ENCODE measurements at regions not wholly inside any gene's neighbourhood (a gene's known extent, or its start where the extent isn't known, plus 50 kb on each side); places are given as distances from the start of the nearest gene placed in this dataset.
"Not testable (repeated sequence)": the region's sequence is repeated elsewhere in the genome, so short reads cannot be mapped to it uniquely, and the experiment has no call there.

GRCh38 chr12:126451809-126452208 is 1386.6 kb downstream of the AACS start:
- DNase-seq (ENCODE audit: low read depth) = no peak

DNA sequence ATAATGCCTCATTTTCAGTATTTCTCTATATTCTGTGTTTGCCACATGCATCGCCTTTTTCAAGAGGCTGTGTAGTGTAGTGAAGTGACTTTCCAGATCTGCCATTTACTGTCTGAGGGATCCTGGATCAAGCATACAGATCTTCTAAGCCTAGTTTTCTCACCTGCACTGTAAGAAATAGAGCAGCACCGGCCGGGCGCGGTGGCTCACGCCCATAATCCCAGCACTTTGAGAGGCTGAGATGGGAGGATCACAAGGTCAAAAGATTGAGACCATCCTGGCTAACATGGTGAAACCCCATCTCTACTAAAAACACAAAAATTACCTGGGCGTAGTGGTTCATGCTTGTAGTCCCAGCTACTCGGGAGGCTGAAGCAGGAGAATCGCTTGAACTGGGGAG is 1387.5 kb downstream of the AACS start:
- not testable (repeated sequence) for DNase-seq (ENCODE audit: low read depth)

DNA sequence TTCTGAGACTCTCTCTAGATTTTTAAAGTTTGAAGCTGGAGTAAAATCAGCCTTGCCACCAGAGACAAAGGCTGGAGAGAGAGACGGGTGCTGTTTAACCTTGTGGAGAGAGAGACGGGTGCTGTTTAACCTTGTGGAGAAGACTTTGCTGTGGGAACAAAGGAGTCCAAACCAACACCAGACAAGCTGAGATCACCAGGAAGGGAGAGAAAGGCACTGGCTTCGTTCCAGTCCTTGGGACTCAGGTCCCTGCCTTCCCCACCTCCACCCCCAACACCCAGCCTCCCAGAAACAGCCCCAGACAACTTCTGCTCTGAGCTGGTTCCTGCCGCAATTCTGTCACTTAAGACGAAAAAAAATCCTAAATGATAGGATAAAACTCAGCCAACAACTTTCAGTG is 1389.3 kb downstream of the AACS start:
- no peak for DNase-seq (ENCODE audit: low read depth)

DNA sequence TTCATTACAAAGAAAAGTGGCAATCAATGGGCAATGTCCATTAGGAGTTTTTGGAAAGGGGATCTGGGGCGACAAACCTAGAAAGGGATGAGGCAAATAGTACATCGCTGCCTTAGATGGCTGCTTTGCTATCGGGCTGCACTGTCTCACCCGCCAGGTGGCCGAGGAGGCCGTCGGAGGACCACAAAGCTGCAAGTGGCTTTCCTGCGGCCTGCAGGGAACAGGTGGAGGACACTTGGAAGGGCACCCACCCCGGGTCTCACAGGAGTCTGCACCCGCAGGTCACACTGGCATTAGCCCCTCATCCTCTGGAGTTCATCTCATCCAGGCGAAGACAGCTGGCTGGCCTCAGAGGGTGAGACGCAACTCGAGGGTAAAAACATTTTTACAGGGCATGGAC is 1392.5 kb downstream of the AACS start:
- DNase-seq (ENCODE audit: low read depth) = no peak

- no peak for DNase-seq (ENCODE audit: low read depth)
These were observed 1398.9 kb downstream of the AACS start for GRCh38 chr12:126464153-126464552.

- DNase-seq (ENCODE audit: low read depth) = no peak
These were observed 1404.0 kb downstream of the AACS start for GRCh38 chr12:126469211-126469610.

DNA sequence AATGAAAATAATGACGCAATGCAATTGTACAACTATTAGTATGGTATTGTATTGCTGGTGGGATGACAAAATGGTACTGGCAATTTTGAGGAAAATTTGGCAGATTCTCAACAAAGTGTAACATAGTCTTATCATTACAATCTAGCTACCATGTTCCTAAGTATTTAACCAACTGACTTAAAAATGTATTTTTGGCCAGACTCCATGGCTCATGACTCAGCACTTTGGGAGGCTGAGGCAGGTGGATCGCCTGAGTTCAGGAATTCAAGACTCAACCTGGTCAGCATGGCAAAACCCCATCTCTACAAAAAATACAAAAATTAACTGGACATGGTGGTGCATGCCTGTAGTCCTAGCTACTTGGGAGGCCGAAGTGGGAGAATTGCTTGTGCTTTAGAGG is 1409.5 kb downstream of the AACS start:
- no peak for DNase-seq (ENCODE audit: low read depth)

DNA sequence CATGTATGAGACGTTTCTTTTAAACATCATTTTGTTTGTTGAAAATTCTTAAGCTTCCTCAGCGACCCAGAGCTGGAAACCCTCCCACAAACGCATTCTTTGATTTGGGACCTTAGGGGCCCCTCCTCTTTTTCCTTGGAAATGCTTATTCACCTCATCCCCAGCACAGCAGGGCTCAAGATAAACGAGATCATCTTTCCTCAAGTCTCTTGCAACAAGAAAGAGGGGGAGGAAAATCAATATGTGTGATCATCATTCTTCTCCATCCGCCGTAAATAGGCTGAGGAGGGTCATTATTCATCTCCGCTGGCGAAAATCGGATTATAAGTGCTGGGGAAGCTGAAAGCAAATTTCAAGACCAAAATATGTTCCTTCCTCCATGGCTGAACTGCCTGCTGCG is 1415.2 kb downstream of the AACS start:
- no peak for DNase-seq (ENCODE audit: low read depth)

- DNase-seq (ENCODE audit: low read depth) = no peak
These were observed 1416.5 kb downstream of the AACS start for GRCh38 chr12:126481688-126482087.

- no peak for DNase-seq (ENCODE audit: low read depth)
These were observed 1417.1 kb downstream of the AACS start for GRCh38 chr12:126482238-126482889.

DNA sequence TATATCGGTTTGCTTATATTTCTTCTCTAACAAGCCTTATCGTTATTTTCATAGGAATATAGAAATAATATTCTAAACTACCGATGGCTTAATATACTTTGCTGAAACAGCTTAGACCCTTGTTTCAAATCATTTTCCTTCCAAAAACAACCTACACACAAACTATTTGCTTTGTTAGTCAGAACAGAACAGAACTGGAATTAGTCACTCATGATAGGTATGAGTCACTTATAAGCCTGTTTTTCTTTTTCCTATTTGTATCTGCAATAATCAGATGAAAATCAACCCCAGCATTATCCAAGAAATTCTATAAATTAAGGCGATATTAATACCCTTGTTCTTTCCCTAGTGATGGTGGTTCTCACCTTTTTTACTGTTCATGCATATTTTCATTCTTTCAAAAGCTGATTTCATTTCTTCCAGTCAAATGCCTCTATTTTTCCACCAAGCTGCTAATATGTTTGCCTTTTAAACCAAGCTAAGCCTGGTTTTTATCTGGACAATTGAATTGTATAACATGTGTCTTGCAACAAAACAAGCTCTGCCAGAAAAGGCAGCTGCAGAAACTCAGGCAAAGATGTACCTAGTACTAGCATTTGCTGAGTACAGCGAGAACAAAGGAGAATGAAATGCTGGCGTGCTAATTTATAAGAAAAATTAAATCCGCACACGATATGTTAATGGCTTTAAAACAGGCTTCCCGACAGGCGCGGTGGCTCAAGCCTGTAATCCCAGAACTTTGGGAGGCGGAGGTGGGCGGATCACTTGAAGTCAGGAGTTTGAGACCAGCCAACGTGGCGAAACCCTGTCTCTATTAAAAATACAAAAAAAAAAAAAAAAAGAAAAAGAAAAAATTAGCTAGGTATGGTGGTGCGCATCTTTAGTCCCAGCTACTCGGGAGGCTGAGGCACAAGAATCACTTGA is 1418.2 kb downstream of the AACS start:
- DNase-seq (ENCODE audit: low read depth) = no peak

DNA sequence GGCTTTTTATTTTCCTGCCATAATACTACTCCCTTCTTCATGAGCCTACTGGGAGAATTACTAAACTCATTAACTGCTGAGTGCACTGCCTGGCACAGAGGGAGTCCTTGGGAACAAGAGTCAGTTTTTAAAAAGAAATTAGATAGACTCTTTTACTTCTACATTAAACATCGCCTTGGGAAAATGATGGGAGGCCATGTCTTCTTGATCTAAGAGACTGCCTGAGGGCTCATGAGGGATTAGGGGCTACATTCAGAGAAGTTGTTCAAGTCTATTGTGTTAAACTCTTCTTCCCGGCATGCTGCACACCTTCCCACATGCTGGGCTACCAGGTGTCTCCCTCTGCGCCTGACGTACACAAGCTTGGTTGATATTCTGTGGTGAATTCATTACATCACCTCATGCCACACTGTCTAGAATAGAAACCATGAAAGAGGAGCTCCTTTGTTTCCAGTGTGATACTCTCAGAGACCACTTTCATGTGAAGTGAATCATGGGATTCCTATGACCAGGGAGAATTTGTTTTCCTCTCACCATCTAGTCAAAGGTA is 1422.3 kb downstream of the AACS start:
- DNase-seq (ENCODE audit: low read depth) = no peak

- no peak for DNase-seq (ENCODE audit: low read depth)
These were observed 1423.6 kb downstream of the AACS start for GRCh38 chr12:126488806-126489205.

DNA sequence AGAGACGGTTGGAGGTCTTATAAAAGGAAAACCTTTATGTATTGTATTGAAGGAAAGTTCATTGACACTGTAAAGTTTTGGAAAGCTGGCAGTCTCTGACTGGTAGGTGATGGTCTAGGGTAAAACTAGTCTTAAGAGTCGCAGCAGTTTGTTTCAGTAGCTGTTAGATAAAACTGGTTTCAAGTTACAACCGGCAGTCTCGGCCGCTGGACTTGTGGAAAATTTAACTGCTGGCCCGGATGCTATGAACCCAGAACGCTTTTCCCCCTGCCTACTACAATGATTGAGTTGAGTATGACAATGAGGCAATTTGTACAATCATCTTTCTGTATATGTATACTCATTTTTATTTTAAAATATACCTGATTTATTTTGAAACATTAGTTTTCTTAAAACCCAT is 1426.9 kb downstream of the AACS start:
- no peak for DNase-seq (ENCODE audit: low read depth)

DNA sequence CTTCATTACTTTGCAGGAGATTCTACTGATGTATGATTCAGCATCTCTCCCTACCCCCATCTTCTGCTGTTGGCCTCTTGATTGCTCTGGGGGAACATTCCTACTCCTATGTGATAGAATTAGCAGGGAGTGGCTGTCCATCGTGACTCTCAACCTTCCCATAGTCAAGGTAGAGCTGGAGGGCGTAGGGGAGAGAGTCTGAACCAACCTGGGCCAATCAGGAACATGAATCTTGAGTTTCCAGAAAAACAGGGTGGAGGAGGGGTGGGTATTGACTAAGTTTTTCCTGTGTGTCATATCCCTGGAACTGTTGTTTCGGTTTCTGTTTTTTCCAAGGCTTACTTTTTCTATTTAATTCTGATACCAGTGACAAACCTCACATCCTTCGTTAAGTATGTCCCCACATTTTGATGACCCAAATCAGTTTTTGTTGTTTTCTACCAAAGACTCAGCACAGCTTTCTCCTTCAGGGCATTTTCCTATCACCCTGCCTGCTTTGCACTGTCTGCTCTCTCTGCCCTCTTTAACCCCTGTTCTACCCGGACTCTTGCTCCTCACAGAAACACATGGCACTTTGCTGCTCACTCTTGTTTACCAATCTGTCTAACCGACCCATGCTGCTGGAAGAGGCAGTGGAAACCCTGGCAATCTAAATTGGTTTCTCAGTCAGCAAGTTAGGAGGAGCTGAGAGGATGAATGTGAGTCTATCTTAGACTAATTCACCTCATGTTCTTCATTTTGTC is 1428.3 kb downstream of the AACS start:
- no peak for DNase-seq (ENCODE audit: low read depth)

- no peak for DNase-seq (ENCODE audit: low read depth)
These were observed 1431.0 kb downstream of the AACS start for GRCh38 chr12:126496201-126496600.

DNA sequence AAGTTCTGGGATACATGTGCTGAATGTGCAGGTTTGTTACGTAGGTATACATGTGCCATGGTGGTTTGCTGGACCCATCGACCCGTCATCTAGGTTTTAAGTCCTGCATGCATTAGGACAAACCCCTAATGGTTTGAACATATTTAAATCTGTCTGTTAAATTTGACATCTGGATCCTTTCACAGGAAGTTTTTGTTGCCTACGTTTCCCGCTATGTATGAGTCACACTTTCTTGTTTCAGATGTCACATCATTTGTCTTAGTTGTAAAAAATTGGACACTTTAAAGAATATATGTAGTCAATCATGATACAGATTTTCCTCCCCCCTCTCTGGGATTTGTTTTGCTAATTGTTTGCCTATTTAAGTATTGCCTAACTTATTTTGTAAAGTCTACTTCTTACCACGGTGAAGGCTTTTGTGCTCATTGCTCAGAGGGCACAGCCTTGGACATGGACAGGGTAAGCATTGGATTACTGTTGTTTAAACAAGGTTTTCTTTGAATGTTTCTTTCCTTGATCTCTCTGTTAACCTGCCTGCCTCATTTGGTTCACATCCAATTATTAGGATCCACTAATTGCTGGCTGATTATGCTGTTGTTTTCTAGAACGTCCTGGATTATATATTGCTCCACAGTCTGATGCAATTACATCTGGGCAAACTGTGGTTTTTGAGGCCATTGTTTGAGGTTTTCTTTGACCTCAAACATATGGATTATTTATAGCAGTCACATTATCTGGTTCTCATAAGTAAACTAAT is 1441.4 kb downstream of the AACS start:
- DNase-seq (ENCODE audit: low read depth) = no peak

GRCh38 chr12:126507231-126507630 is 1442.0 kb downstream of the AACS start:
- DNase-seq (ENCODE audit: low read depth) = no peak

DNA sequence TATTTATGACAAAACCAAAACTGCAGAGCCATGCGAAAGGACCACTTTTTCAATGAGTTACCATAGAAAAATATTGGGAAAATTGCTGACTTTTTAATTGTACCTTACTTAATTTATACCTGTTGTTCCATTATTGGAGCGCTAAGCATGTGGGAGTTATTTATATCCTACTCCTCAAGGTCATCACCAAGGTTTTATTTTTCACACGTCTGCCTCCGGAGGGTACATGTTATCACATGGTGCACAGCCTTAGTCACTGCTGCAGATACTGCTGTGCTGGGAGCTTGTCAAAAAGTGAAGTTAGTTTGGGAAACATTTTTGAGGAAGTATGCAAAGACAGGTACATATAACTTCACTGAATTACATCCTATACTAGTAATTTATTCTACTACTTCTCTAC is 1444.3 kb downstream of the AACS start:
- DNase-seq (ENCODE audit: low read depth) = no peak

- DNase-seq (ENCODE audit: low read depth) = no peak
These were observed 1445.4 kb downstream of the AACS start for GRCh38 chr12:126510630-126511029.

Measured in activated T-cell treated with anti-CD3 and anti-CD28 coated beads for 1 hour (primary cell).